ENCODE measurements at regions not wholly inside any gene's neighbourhood (a gene's known extent, or its start where the extent isn't known, plus 50 kb on each side); places are given as distances from the start of the nearest gene placed in this dataset.

DNA sequence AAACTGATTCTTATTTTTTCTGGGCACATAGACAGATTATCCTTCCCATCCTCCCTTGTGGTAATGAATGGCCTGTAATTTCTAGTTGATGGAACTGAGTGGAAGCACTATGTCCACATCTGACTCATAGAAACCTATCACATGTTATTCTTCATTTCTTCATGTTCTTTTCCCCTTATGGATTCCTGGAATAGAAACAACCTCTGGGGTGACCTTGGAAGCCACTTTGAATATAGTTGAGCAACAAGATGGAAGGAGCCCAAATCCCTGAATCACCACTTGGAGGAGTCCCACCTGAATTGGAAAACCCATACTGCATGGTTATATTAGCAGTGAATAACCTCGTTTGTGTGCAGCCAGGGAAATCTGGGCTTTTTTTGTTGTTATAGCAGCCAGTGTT is 137.8 kb downstream of the MID1IP1 start:
- DNase-seq, result no peak
- no peak overlapping the region for H3K27ac Mint-ChIP-seq

DNA sequence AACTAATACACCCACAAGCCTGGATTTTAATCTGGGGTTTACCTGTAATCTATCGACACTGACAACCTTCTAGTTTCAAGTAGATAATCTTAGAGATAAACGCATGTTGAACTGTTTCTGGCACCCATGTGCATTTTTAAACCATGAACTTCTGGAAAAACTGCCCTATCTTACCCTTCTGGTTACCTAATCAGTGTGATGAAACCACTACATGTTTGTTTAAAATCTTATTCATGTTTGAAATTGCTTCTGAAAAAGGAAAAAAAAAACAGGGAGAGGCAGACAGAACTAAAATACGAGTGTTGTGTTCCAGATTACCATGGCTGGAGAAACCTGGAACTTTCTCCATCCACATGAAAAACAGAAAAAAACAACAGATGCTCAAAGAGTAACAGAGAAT is 139.3 kb downstream of the MID1IP1 start:
- H3K4me1 Mint-ChIP-seq (ENCODE audit: low read depth), result no peaks in the 10 kb centered on the region; the same call in 1 of the 2 replicates
- H3K27ac Mint-ChIP-seq, result no peak overlapping the region
- peaks cover 3% of the 10 kb centered on the region; the same call in 1 of the 2 replicates for H3K9me3 Mint-ChIP-seq
- no peak overlapping the region for H3K4me3 Mint-ChIP-seq
- TF ChIP-seq, protein P1, sequence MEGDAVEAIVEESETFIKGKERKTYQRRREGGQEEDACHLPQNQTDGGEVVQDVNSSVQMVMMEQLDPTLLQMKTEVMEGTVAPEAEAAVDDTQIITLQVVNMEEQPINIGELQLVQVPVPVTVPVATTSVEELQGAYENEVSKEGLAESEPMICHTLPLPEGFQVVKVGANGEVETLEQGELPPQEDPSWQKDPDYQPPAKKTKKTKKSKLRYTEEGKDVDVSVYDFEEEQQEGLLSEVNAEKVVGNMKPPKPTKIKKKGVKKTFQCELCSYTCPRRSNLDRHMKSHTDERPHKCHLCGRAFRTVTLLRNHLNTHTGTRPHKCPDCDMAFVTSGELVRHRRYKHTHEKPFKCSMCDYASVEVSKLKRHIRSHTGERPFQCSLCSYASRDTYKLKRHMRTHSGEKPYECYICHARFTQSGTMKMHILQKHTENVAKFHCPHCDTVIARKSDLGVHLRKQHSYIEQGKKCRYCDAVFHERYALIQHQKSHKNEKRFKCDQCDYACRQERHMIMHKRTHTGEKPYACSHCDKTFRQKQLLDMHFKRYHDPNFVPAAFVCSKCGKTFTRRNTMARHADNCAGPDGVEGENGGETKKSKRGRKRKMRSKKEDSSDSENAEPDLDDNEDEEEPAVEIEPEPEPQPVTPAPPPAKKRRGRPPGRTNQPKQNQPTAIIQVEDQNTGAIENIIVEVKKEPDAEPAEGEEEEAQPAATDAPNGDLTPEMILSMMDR (IDR thresholded peaks at IDR 0.05), result no peak
- no peaks in the 10 kb centered on the region for H3K36me3 Mint-ChIP-seq (ENCODE audit: low read depth)
- DNase-seq, result no peak
- no peaks in the 10 kb centered on the region for H3K27me3 Mint-ChIP-seq (ENCODE audit: insufficient read depth)

More for the DNA sequence above, 137.8 kb downstream of the MID1IP1 start:
- Mint-ChIP-seq H3K27me3 (ENCODE audit: insufficient read depth) (no peaks in the 10 kb centered on the region), H3K4me1 (ENCODE audit: low read depth) (no peaks in the 10 kb centered on the region; the same call in 1 of the 2 replicates), H3K36me3 (ENCODE audit: low read depth) (no peaks in the 10 kb centered on the region), H3K4me3 (no peak overlapping the region), H3K9me3 (no peaks in the 10 kb centered on the region)
- TF ChIP-seq, protein P1 (IDR thresholded peaks at IDR 0.05), result no peak

DNA sequence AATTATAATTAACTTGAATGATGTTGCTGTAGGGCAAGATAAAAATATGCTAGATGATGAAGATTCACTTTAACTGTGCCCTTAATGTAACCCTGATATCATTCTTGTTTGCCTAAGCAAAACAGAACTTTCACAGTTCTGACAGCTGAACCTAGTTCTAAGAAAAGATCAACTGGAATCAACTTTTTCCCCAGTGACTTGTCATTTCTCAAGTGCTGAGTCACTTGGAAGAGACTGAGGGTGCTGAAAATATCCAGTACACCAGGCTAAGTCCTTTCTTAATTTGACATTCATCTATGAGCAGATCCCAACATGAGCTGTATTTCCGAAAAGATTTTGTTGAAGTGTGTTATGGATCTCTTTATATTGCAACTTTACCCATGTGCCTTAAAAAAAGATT is 140.4 kb downstream of the MID1IP1 start:
- Mint-ChIP-seq H3K4me3 (no peak overlapping the region), H3K27ac (no peak overlapping the region), H3K27me3 (ENCODE audit: insufficient read depth) (no peaks in the 10 kb centered on the region), H3K9me3 (peaks cover 3% of the 10 kb centered on the region; the same call in 1 of the 2 replicates), H3K4me1 (ENCODE audit: low read depth) (no peaks in the 10 kb centered on the region; the same call in 1 of the 2 replicates), H3K36me3 (ENCODE audit: low read depth) (no peaks in the 10 kb centered on the region)
- DNase-seq, result peak; percentile 1
- TF ChIP-seq, protein P1 (IDR thresholded peaks at IDR 0.05), result no peak

GRCh38 chrX:38943120-38943519 is 141.9 kb downstream of the MID1IP1 start:
- H3K27me3 Mint-ChIP-seq (ENCODE audit: insufficient read depth), result no peaks in the 10 kb centered on the region
- no peaks in the 10 kb centered on the region for H3K36me3 Mint-ChIP-seq (ENCODE audit: low read depth)
- H3K9me3 Mint-ChIP-seq, result peaks cover 3% of the 10 kb centered on the region; the same call in 1 of the 2 replicates
- no peak overlapping the region for H3K4me3 Mint-ChIP-seq
- no peaks in the 10 kb centered on the region; the same call in 1 of the 2 replicates for H3K4me1 Mint-ChIP-seq (ENCODE audit: low read depth)
- TF ChIP-seq, protein P1 (IDR thresholded peaks at IDR 0.05), result no peak
- no peak for DNase-seq
- H3K27ac Mint-ChIP-seq, result no peak overlapping the region

DNA sequence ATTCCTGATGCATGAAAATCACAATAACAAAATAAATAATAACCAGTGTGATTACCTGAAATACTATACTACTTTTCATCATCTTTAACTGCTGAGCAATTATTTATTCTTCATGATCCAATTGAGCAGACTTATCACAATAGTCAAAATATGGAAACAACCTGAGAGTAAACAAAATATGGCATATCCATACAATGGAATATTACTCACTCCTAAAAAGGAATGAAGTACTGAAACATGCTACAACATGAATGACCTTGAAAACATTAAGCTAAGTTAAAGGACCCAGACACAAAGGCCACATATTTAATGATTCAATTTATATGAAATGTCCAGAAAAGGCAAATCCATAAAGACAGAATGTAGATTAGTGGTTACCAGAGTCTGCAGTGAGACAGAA is 146.8 kb downstream of the MID1IP1 start:
- DNase-seq, result no peak
- Mint-ChIP-seq H3K36me3 (ENCODE audit: low read depth) (no peaks in the 10 kb centered on the region), H3K27me3 (ENCODE audit: insufficient read depth) (peaks cover 5% of the 10 kb centered on the region; the same call in 1 of the 2 replicates), H3K4me1 (ENCODE audit: low read depth) (no peaks in the 10 kb centered on the region), H3K27ac (no peak overlapping the region), H3K4me3 (no peak overlapping the region), H3K9me3 (peaks cover 3% of the 10 kb centered on the region; the same call in 1 of the 2 replicates)
- TF ChIP-seq, protein P1 (IDR thresholded peaks at IDR 0.05), result no peak

DNA sequence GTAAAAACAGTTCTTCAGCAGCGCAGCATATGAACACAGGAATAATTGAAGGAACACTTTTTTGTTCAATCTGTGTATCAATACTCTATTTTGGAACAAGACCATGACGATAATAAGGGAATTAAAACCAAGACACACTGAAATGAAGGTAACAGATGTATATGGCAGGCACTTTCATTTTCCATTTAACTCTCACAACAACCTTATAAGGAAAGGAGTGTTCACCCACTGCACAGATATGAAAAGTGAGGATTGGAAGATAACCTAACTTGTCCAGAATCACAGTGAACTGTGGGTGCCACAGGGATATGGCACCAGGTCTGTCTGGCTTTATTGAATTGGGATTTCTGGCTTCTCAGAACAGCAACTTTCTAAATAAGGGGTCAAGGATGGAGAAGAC is 153.3 kb downstream of the MID1IP1 start:
- Mint-ChIP-seq H3K9me3 (no peaks in the 10 kb centered on the region), H3K4me1 (ENCODE audit: low read depth) (peaks cover 6% of the 10 kb centered on the region; the same call in 1 of the 2 replicates), H3K27ac (no peak overlapping the region), H3K27me3 (ENCODE audit: insufficient read depth) (peaks cover 5% of the 10 kb centered on the region), H3K4me3 (no peak overlapping the region), H3K36me3 (ENCODE audit: low read depth) (no peaks in the 10 kb centered on the region)
- TF ChIP-seq, protein P1 (IDR thresholded peaks at IDR 0.05), result no peak
- DNase-seq, result no peak

All from HFFc6 (cell line).